Fibroblast of lung (primary cell): ENCODE measurements at regions not wholly inside any gene's neighbourhood (a gene's known extent, or its start where the extent isn't known, plus 50 kb on each side); places are given as distances from the start of the nearest gene placed in this dataset.

Experiments
- DNase-seq, 2 donors: peaks; one replicate each; pipeline versions ENCODE4 v3.0.0 to v3.0.0-alpha.2; 2010; ENCODE audit warnings: low read depth in 2 of 2
- H2AFZ ChIP-seq: 2 replicates; pipeline ENCODE4 v1.5.1; 2012; ENCODE audit warnings: low read length, control low read depth, inconsistent platforms
- H3K27ac ChIP-seq: 2 replicates; pipeline ENCODE4 v1.5.1; 2011; ENCODE audit warnings: low read length, control low read depth; ENCODE audit not compliant: insufficient read depth
- H3K27me3 ChIP-seq: 2 replicates; pipeline ENCODE4 v1.5.1; 2011; ENCODE audit warnings: mild to moderate bottlenecking, low read length; ENCODE audit not compliant: control insufficient read depth, insufficient read depth
- H3K36me3 ChIP-seq: 2 replicates; pipeline ENCODE4 v1.5.1; 2011; ENCODE audit warnings: low read length; ENCODE audit not compliant: control insufficient read depth, insufficient read depth
- H3K4me1 ChIP-seq: 2 replicates; pipeline ENCODE4 v1.5.1; 2011; ENCODE audit warnings: low read length; ENCODE audit not compliant: control insufficient read depth, insufficient read depth; ENCODE audit errors: extremely low read depth
- H3K4me2 ChIP-seq: 2 replicates; pipeline ENCODE4 v1.5.1; 2011; ENCODE audit warnings: low read length, control low read depth; ENCODE audit not compliant: insufficient read depth; ENCODE audit errors: extremely low read depth
- H3K4me3 ChIP-seq, 4 experiments: fragments of 200-600 bp in 1 of 4; sonication (generic) in 1 of 4; replicated peaks in 1 of 4; 2 replicates each; pipeline ENCODE4 v1.5.1; 2011 to 2016; ENCODE audit warnings: low read length in 4 of 4, low read depth in 3 of 4, mild to moderate bottlenecking in 3 of 4, control low read depth in 2 of 4, inconsistent platforms in 1 of 4, mixed read lengths in 1 of 4; ENCODE audit not compliant: insufficient read depth in 1 of 4; ENCODE audit errors: control extremely low read depth in 1 of 4
- H3K79me2 ChIP-seq: 2 replicates; pipeline ENCODE4 v1.5.1; 2012; ENCODE audit warnings: mild to moderate bottlenecking, low read length, inconsistent platforms; ENCODE audit not compliant: control insufficient read depth, insufficient read depth
- H3K9ac ChIP-seq: 2 replicates; pipeline ENCODE4 v1.5.1; 2011; ENCODE audit warnings: mild to moderate bottlenecking, low read length, control low read depth; ENCODE audit not compliant: insufficient read depth
- H3K9me3 ChIP-seq: 2 replicates; pipeline ENCODE4 v1.5.1; 2012; ENCODE audit warnings: low read depth, low read length; ENCODE audit not compliant: control insufficient read depth, insufficient read depth
- H4K20me1 ChIP-seq: 2 replicates; pipeline ENCODE4 v1.5.1; 2011; ENCODE audit warnings: low read length; ENCODE audit not compliant: control insufficient read depth, insufficient read depth; ENCODE audit errors: extremely low read depth
- EZH2 ChIP-seq: IDR thresholded peaks from 2 replicates; pipeline ENCODE4 v1.5.1; 2012; ENCODE audit warnings: low read length, control low read depth, mild to moderate bottlenecking; ENCODE audit errors: missing control alignments
- TF ChIP-seq, protein P1 (sequence below), 2 donors: IDR thresholded peaks in 1 of 2; conservative IDR thresholded peaks in 1 of 2; 1 replicate in 1 of 2; 2 replicates in 1 of 2; pipeline ENCODE4 v1.5.1; 2011 to 2012; ENCODE audit warnings: low read length in 2 of 2, control low read depth in 1 of 2, inconsistent platforms in 1 of 2, low read depth in 1 of 2, mild to moderate bottlenecking in 1 of 2

DNA sequence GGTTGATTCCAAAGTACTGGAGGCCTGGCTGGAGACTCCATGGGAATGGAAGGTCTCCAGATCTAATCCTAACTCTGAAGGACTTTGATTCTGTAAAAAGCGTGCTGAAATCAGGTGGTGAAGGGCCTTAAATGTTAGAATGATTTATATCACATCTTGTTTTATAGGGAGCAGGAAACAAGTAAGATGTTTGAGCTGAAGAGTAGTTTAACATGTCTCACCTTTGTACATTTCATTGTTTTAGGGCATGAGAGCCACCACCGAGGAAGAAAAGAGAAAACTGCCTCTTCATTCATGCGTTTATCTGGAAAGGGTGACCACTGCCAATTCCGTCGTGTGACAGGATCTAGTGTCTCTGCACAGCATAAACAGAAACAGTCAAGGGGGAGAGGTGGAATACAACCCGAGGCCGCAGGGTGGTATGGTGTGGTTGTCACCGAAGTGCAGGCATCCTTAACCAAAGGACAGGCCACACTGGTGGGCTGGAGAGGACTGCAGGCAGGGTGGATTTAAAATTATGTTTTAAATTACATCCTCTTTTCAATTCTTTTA lies 445.3 kb downstream of the SLC4A3 start:
- Histone ChIP-seq H4K20me1 (no peaks in the 10 kb centered on the region), H3K27ac (no peak overlapping the region), H2AFZ (no peak overlapping the region), H3K4me1 (no peaks in the 10 kb centered on the region), H3K4me3 (no peak overlapping the region), H3K27me3 (no peaks in the 10 kb centered on the region), H3K79me2 (no peaks in the 10 kb centered on the region), H3K9ac (no peak overlapping the region), H3K9me3 (no peaks in the 10 kb centered on the region), H3K4me2 (no peak overlapping the region), H3K36me3 (no peaks in the 10 kb centered on the region)
- TF ChIP-seq, protein P1, sequence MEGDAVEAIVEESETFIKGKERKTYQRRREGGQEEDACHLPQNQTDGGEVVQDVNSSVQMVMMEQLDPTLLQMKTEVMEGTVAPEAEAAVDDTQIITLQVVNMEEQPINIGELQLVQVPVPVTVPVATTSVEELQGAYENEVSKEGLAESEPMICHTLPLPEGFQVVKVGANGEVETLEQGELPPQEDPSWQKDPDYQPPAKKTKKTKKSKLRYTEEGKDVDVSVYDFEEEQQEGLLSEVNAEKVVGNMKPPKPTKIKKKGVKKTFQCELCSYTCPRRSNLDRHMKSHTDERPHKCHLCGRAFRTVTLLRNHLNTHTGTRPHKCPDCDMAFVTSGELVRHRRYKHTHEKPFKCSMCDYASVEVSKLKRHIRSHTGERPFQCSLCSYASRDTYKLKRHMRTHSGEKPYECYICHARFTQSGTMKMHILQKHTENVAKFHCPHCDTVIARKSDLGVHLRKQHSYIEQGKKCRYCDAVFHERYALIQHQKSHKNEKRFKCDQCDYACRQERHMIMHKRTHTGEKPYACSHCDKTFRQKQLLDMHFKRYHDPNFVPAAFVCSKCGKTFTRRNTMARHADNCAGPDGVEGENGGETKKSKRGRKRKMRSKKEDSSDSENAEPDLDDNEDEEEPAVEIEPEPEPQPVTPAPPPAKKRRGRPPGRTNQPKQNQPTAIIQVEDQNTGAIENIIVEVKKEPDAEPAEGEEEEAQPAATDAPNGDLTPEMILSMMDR (conservative IDR thresholded peaks at IDR 0.05 in 1 of 2, IDR thresholded peaks at IDR 0.05 in 1 of 2; ENCODE audit: low read depth in 1 of 2, low read length in 2 of 2) = no peak
- TF ChIP-seq EZH2 = no peak
- no peak for DNase-seq

DNA sequence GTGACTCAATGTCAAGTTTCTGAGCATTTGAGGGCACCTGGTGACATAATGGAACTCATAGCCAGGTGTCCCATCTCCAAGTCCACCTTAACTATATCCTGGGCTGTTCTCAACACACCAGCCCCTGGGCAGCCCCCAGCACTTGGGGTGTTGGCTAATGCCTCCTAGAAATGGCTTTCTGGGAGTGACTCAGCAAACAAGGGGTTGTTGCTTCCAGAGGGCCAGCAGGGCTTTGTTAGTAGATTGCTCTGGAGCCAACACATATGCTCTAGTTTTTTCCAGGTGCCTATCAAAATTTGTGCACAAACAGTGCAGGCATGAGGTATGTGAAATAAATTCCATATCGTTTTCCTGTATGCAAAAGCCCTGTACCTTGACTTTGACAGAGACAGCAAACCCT lies 448.4 kb downstream of the SLC4A3 start:
- Histone ChIP-seq H3K9ac (no peak overlapping the region), H3K79me2 (no peaks in the 10 kb centered on the region), H3K9me3 (no peaks in the 10 kb centered on the region), H3K27ac (no peak overlapping the region), H3K36me3 (no peaks in the 10 kb centered on the region), H4K20me1 (no peaks in the 10 kb centered on the region), H3K27me3 (no peaks in the 10 kb centered on the region), H3K4me3 (no peak overlapping the region), H3K4me2 (no peak overlapping the region), H2AFZ (no peak overlapping the region), H3K4me1 (no peaks in the 10 kb centered on the region)
- TF ChIP-seq, protein P1 (conservative IDR thresholded peaks at IDR 0.05 in 1 of 2, IDR thresholded peaks at IDR 0.05 in 1 of 2; ENCODE audit: low read depth in 1 of 2, low read length in 2 of 2) = no peak
- TF ChIP-seq EZH2 = no peak
- no peak for DNase-seq

DNA sequence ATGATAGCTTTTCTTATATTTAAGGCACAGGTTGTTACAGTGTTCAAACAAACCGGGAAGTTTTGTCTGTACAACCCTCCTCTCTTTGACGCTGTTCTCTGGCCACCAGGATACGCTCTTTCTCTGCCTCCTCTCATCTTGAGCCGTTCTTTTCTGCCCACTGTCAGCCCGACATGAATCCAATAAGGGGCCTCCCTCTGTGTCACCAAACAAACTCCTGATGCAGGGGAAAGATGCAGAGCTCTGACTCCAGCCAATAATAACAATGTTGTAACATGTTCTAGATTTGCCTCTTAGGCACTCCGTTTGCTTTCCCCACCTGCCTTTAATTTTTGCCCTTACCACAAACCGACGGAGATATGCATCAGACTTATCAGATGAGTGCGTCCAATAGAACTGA lies 449.3 kb downstream of the SLC4A3 start:
- no peak overlapping the region for H3K9ac ChIP-seq
- no peaks in the 10 kb centered on the region for H3K4me1 ChIP-seq
- H3K27ac ChIP-seq = no peak overlapping the region
- H3K4me3 ChIP-seq = no peak overlapping the region
- peak; percentile 80 to 88 for DNase-seq
- H3K4me2 ChIP-seq = no peak overlapping the region
- H3K36me3 ChIP-seq = no peaks in the 10 kb centered on the region
- TF ChIP-seq, protein P1 (conservative IDR thresholded peaks at IDR 0.05 in 1 of 2, IDR thresholded peaks at IDR 0.05 in 1 of 2; ENCODE audit: low read depth in 1 of 2, low read length in 2 of 2) = peak; percentile 53 to 75
- TF ChIP-seq EZH2 = no peak
- H2AFZ ChIP-seq = no peak overlapping the region
- H3K9me3 ChIP-seq = no peaks in the 10 kb centered on the region
- no peaks in the 10 kb centered on the region for H3K79me2 ChIP-seq
- H4K20me1 ChIP-seq = no peaks in the 10 kb centered on the region
- H3K27me3 ChIP-seq = no peaks in the 10 kb centered on the region
